ENCODE measurements at regions not wholly inside any gene's neighbourhood (a gene's known extent, or its start where the extent isn't known, plus 50 kb on each side); places are given as distances from the start of the nearest gene placed in this dataset.

GRCh38 chr15:62953496-62954045 lies 89.0 kb upstream of the TPM1 start:
- no peak overlapping the region for H3K4me3 Mint-ChIP-seq (ENCODE audit: unreplicated experiment)
- no peaks in the 10 kb centered on the region for H3K9me3 Mint-ChIP-seq (ENCODE audit: unreplicated experiment)
- peaks cover 3% of the 10 kb centered on the region for H3K4me1 Mint-ChIP-seq (ENCODE audit: low read depth, unreplicated experiment)
- H3K27me3 Mint-ChIP-seq (ENCODE audit: unreplicated experiment) = peaks cover 6% of the 10 kb centered on the region
- DNase-seq = no peak
- H3K36me3 Mint-ChIP-seq (ENCODE audit: unreplicated experiment) = peaks cover 5% of the 10 kb centered on the region
- no peak for TF ChIP-seq CTCF (IDR thresholded peaks at IDR 0.05; ENCODE audit: partially characterized antibody, unreplicated experiment)
- H3K27ac Mint-ChIP-seq (ENCODE audit: unreplicated experiment) = no peak overlapping the region

GRCh38 chr15:62957130-62957529 lies 85.4 kb upstream of the TPM1 start:
- no peak for DNase-seq
- Mint-ChIP-seq H3K27me3 (ENCODE audit: unreplicated experiment) (peaks cover 5% of the 10 kb centered on the region), H3K4me1 (ENCODE audit: low read depth, unreplicated experiment) (no peaks in the 10 kb centered on the region), H3K27ac (ENCODE audit: unreplicated experiment) (no peak overlapping the region), H3K36me3 (ENCODE audit: unreplicated experiment) (peaks cover 5% of the 10 kb centered on the region), H3K9me3 (ENCODE audit: unreplicated experiment) (no peaks in the 10 kb centered on the region), H3K4me3 (ENCODE audit: unreplicated experiment) (no peak overlapping the region)
- TF ChIP-seq CTCF (IDR thresholded peaks at IDR 0.05; ENCODE audit: partially characterized antibody, unreplicated experiment) = no peak

- no peak overlapping the region for H3K4me3 Mint-ChIP-seq (ENCODE audit: unreplicated experiment)
- no peaks in the 10 kb centered on the region for H3K9me3 Mint-ChIP-seq (ENCODE audit: unreplicated experiment)
- H3K4me1 Mint-ChIP-seq (ENCODE audit: low read depth, unreplicated experiment) = no peaks in the 10 kb centered on the region
- no peaks in the 10 kb centered on the region for H3K36me3 Mint-ChIP-seq (ENCODE audit: unreplicated experiment)
- no peak for TF ChIP-seq CTCF (IDR thresholded peaks at IDR 0.05; ENCODE audit: partially characterized antibody, unreplicated experiment)
- DNase-seq = no peak
- H3K27me3 Mint-ChIP-seq (ENCODE audit: unreplicated experiment) = peaks cover 5% of the 10 kb centered on the region
- H3K27ac Mint-ChIP-seq (ENCODE audit: unreplicated experiment) = no peak overlapping the region
Measured at GRCh38 chr15:62958528-62959363, 83.8 kb upstream of the TPM1 start.

DNA sequence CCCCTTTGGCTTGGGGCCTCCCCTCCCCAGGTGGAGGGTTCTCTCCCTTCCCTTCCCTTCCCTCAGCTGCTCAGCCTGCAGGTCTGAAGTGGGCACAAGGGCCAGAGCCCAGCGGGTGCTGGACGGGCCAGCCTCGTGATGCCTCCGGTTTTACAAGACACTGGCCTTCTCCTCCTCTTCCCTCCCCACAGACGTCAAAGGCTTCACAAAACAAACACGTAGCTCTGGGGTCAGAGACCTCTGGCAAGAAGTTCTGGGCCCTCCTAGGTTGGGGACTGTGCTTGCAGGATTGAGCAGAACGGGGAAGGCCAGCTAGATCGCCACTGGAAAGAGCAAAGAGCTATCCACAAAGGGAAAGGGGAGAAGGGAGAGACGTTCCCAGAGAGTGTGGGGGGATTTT lies 81.4 kb upstream of the TPM1 start:
- no peak overlapping the region for H3K4me3 Mint-ChIP-seq (ENCODE audit: unreplicated experiment)
- no peak for TF ChIP-seq CTCF (IDR thresholded peaks at IDR 0.05; ENCODE audit: partially characterized antibody, unreplicated experiment)
- DNase-seq = no peak
- H3K4me1 Mint-ChIP-seq (ENCODE audit: low read depth, unreplicated experiment) = no peaks in the 10 kb centered on the region
- H3K9me3 Mint-ChIP-seq (ENCODE audit: unreplicated experiment) = no peaks in the 10 kb centered on the region
- no peak overlapping the region for H3K27ac Mint-ChIP-seq (ENCODE audit: unreplicated experiment)
- no peaks in the 10 kb centered on the region for H3K36me3 Mint-ChIP-seq (ENCODE audit: unreplicated experiment)
- H3K27me3 Mint-ChIP-seq (ENCODE audit: unreplicated experiment) = peaks cover 2% of the 10 kb centered on the region

Measured in glutamatergic neuron (in vitro differentiated cells).